Heart left ventricle (tissue), 16 donors: ENCODE measurements at regions not wholly inside any gene's neighbourhood (a gene's known extent, or its start where the extent isn't known, plus 50 kb on each side); places are given as distances from the start of the nearest gene placed in this dataset.

Experiments used
- ATAC-seq, 4 donors: fragments of 200-7000 bp; cut with Tn5 transposase; one replicate each; pipeline ENCODE4 v1.9.1; 2020 to 2022; ENCODE audit warnings: moderate library complexity in 4 of 4, mild to moderate bottlenecking in 3 of 4, moderate number of reproducible peaks in 1 of 4
- DNase-seq, 5 donors: peaks; one replicate each; pipeline ENCODE4 v3.0.0-alpha.2; 2020
- H3K27ac ChIP-seq, 12 donors: fragments of 200-600 bp; sonication (generic) in 4 of 12; one replicate each; pipeline versions ENCODE4 v1.5.0 to v1.8.0; 2016 to 2022; ENCODE audit warnings: mild to moderate bottlenecking in 2 of 12
- H3K27me3 ChIP-seq, 9 donors: fragments of 200-600 bp; sonication (generic) in 2 of 9; one replicate each; pipeline versions ENCODE4 v1.5.1 to v1.8.0; 2016 to 2022; ENCODE audit warnings: mild to moderate bottlenecking in 3 of 9
- H3K36me3 ChIP-seq, 9 donors: fragments of 200-600 bp; sonication (generic) in 2 of 9; one replicate each; pipeline versions ENCODE4 v1.5.0 to v1.8.0; 2018 to 2022; ENCODE audit warnings: mild to moderate bottlenecking in 2 of 9
- H3K4me1 ChIP-seq, 12 donors: fragments of 200-600 bp; sonication (generic) in 4 of 12; one replicate each; pipeline versions ENCODE4 v1.5.0 to v1.8.0; 2016 to 2022; ENCODE audit warnings: mild to moderate bottlenecking in 3 of 12
- H3K4me3 ChIP-seq, 12 donors: fragments of 200-600 bp; sonication (generic) in 4 of 12; one replicate each; pipeline versions ENCODE4 v1.5.0 to v1.8.0; 2017 to 2022; ENCODE audit warnings: mild to moderate bottlenecking in 9 of 12, moderate library complexity in 4 of 12
- H3K9me3 ChIP-seq, 12 donors: fragments of 200-600 bp; sonication (generic) in 4 of 12; one replicate each; pipeline versions ENCODE4 v1.5.0 to v1.8.0; 2016 to 2022; ENCODE audit warnings: mild to moderate bottlenecking in 1 of 12
- CTCF ChIP-seq, 12 donors: fragments of 200-600 bp; sonication (generic) in 4 of 12; IDR thresholded peaks; one replicate each; pipeline versions ENCODE4 v1.5.0 to v1.8.0; 2018 to 2022; ENCODE audit warnings: antibody characterized with exemption in 12 of 12, mild to moderate bottlenecking in 5 of 12
- POLR2A ChIP-seq, 2 donors: fragments of 450-650 bp; IDR thresholded peaks; one replicate each; pipeline ENCODE4 v1.6.1; 2017; ENCODE audit warnings: antibody characterized with exemption in 2 of 2, mild to moderate bottlenecking in 2 of 2, moderate library complexity in 2 of 2
- WGBS, 4 donors: extraction: QIAGEN DNeasy Blood & Tissue Kit in 2 of 4; methylation state at CpG; one replicate each; pipeline versions ENCODE4 v1.1.5 to v1.1.7; 2013 to 2018; 5-methylcytosine and 5-hydroxymethylcytosine counted together
- intact Hi-C, 10 donors: fragments of 100-400 bp; cut with DNase I; formaldehyde crosslinking; loops; one replicate each; pipeline versions ENCODE4 v1.11.1 to v1.14.2; 2022
- donor health status: ischemic (EF 13 %, LVEDD 7.1; RV severe dilation, severe dysfunction).
- donor health status: healthy with polysubstance abuse.
- donor health status: DM: no; HTN: yes; CAD: no.
- donor health status: DM: no; HTN: no; CAD: no.
- donor health status: ischemic (EF 25% LVEDD 6.9; RV normal size, moderate dysfunction).
- donor health status: ischemic (EF 25% LVEDD 5.7; RV mildly dilated, moderate dysfunction).
- donor health status: healthy.
- donor health status: DM: yes; HTN: yes; CAD: no.
- donor health status: ischemic (EF 35%, LVEDD 5.7; RV mildly dilated, moderate dysfunction).
- donor health status: nonischemic (EF 11% LVEDD 7.7; RV severe dilation, severe dysfunction).
- donor health status: DM: yes; HTN: yes; CAD: no.
- donor health status: PGD.
- donor health status: ischemic (EF 29% LVEDD 5.4; RV normal size, mild dysfunction).
- donor health status: nonischemic (EF 23%, LVEDD 6.1; RV moderate dilation, normal function).

GRCh38 chr4:130186931-130187330 lies 1091.0 kb downstream of the C4orf33 start:
- Histone ChIP-seq H3K4me3 (no peak overlapping the region), H3K36me3 (no peaks in the 10 kb centered on the region), H3K27me3 (no peaks in the 10 kb centered on the region), H3K9me3 (no peaks in the 10 kb centered on the region), H3K4me1 (no peaks in the 10 kb centered on the region), H3K27ac (no peak overlapping the region)
- 64 to 86% (median 75%) methylated on average over 3 of the region's 3 CpGs for WGBS, 4 donors
- intact Hi-C loops: no loop called here
- TF ChIP-seq CTCF (IDR thresholded peaks at IDR 0.05): no peak
- TF ChIP-seq POLR2A (IDR thresholded peaks at IDR 0.05): no peak
- no peak for ATAC-seq
- no peak for DNase-seq

- no peak overlapping the region for H3K4me3 ChIP-seq
- H3K36me3 ChIP-seq: no peaks in the 10 kb centered on the region
- DNase-seq: no peak
- no peak overlapping the region for H3K27ac ChIP-seq
- H3K4me1 ChIP-seq: no peaks in the 10 kb centered on the region
- intact Hi-C loops: no loop called here
- ATAC-seq: no peak
- 85 to 91% (median 86%) methylated on average over 1 of the region's 1 CpG for WGBS, 4 donors
- H3K9me3 ChIP-seq: no peaks in the 10 kb centered on the region
- peaks cover 0 to 2% (median 0%) of the 10 kb centered on the region in 9 donors for H3K27me3 ChIP-seq
- TF ChIP-seq CTCF (IDR thresholded peaks at IDR 0.05) (no peak), POLR2A (IDR thresholded peaks at IDR 0.05) (no peak)
Observed at GRCh38 chr4:130187587-130187986, 1091.6 kb downstream of the C4orf33 start.

- Histone ChIP-seq H3K9me3 (no peaks in the 10 kb centered on the region), H3K36me3 (no peaks in the 10 kb centered on the region), H3K27ac (no peak overlapping the region), H3K4me3 (no peak overlapping the region), H3K4me1 (no peaks in the 10 kb centered on the region), H3K27me3 (peaks cover 0 to 3% (median 0%) of the 10 kb centered on the region in 9 donors)
- DNase-seq (no peak), ATAC-seq (no peak)
- TF ChIP-seq POLR2A (IDR thresholded peaks at IDR 0.05) (no peak), CTCF (IDR thresholded peaks at IDR 0.05) (no peak)
- intact Hi-C loops: no loop called here
- 88 to 93% (median 90%) methylated on average over 3 of the region's 3 CpGs for WGBS, 4 donors
Observed at GRCh38 chr4:130192787-130193186, 1096.8 kb downstream of the C4orf33 start.

- H3K9me3 ChIP-seq: peaks cover 0 to 17% (median 8%) of the 10 kb centered on the region in 12 donors
- intact Hi-C loops: no loop called here
- no peak overlapping the region for H3K27ac ChIP-seq
- H3K27me3 ChIP-seq: no peaks in the 10 kb centered on the region
- no peak overlapping the region for H3K4me3 ChIP-seq
- ATAC-seq (no peak), DNase-seq (no peak)
- no peaks in the 10 kb centered on the region for H3K4me1 ChIP-seq
- H3K36me3 ChIP-seq: no peaks in the 10 kb centered on the region
- TF ChIP-seq CTCF (IDR thresholded peaks at IDR 0.05): no peak
- no peak for TF ChIP-seq POLR2A (IDR thresholded peaks at IDR 0.05)
Observed at GRCh38 chr4:130197946-130198345, 1102.0 kb downstream of the C4orf33 start.
